AG04450 (cell line): ENCODE measurements at regions not wholly inside any gene's neighbourhood (a gene's known extent, or its start where the extent isn't known, plus 50 kb on each side); places are given as distances from the start of the nearest gene placed in this dataset.

ENCODE experiments used
- CTCF ChIA-PET: fragments of 300-600, 350-600 bp; formaldehyde crosslinking; extraction: SDS; loops from one replicate; lab custom pipeline; 2022; ENCODE audit warnings: antibody characterized with exemption, inconsistent platforms; lab: Charles Lee
- POLR2A ChIA-PET: fragments of 350-600 bp; formaldehyde crosslinking; extraction: SDS; loops from one replicate; lab custom pipeline; 2021; ENCODE audit warnings: antibody characterized with exemption, inconsistent platforms; lab: Yijun Ruan, JAX
- DNase-seq: peaks from one replicate; pipeline ENCODE4 v3.0.0-alpha.2; 2011; ENCODE audit warnings: low read depth, low spot score
- H3K27ac ChIP-seq: one replicate; pipeline ENCODE4 v1.5.1; 2012; ENCODE audit warnings: low read depth, low read length, control low read depth
- H3K27me3 ChIP-seq: one replicate; pipeline ENCODE4 v1.6.0; 2012; ENCODE audit warnings: low read length; ENCODE audit not compliant: control insufficient read depth, insufficient read depth
- H3K4me3 ChIP-seq: 2 replicates; pipeline ENCODE4 v1.5.1; 2011; ENCODE audit warnings: mild to moderate bottlenecking, low read depth, low read length, control low read depth
- H3K9me3 ChIP-seq: 2 replicates; pipeline ENCODE4 v1.5.1; 2012; ENCODE audit warnings: low read length; ENCODE audit not compliant: control insufficient read depth, insufficient read depth
- TF ChIP-seq, protein P1 (sequence below): IDR thresholded peaks from 2 replicates; pipeline ENCODE4 v1.5.1; 2011; ENCODE audit warnings: low read depth, low read length, control low read depth, inconsistent platforms

DNA sequence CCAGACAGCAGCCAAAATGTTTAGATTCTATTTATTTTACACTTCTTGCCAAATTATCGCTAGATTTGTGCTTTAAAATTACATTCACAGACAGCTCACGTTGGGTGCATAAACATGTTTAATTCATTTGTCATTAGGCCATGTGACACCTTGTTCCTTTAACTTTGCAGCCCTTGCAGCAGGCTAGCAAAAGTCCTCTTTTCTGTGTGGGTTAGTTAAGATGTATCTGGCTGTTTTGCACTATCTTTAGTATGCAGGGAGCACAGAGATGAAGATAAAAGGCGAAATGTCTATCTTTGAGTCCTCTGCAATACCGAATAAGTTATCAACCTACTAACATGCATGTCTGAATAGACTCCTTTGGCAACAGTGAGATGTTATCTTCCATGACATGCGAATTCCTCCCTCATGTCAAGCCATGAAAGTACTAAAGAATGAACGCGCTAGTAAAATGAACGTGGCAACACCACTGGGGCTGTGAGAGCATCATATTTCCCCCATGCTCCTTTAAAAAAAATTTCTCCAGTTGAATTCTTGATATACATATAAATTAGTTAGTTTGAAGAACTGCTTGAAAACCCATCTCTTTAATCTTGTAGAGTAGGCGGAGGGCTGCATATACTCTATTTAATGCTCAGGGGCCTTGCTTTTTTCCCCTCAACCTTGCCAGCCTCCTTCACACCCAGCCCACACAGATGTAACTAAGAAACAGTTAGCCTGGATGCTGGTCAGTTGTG lies 620.4 kb upstream of the NR2F2 start:
- Histone ChIP-seq H3K9me3 (no peaks in the 10 kb centered on the region), H3K27ac (no peak overlapping the region), H3K27me3 (no peaks in the 10 kb centered on the region), H3K4me3 (no peak overlapping the region)
- ChIA-PET CTCF (no interaction called here), POLR2A (no interaction called here)
- DNase-seq: no peak
- TF ChIP-seq, protein P1, sequence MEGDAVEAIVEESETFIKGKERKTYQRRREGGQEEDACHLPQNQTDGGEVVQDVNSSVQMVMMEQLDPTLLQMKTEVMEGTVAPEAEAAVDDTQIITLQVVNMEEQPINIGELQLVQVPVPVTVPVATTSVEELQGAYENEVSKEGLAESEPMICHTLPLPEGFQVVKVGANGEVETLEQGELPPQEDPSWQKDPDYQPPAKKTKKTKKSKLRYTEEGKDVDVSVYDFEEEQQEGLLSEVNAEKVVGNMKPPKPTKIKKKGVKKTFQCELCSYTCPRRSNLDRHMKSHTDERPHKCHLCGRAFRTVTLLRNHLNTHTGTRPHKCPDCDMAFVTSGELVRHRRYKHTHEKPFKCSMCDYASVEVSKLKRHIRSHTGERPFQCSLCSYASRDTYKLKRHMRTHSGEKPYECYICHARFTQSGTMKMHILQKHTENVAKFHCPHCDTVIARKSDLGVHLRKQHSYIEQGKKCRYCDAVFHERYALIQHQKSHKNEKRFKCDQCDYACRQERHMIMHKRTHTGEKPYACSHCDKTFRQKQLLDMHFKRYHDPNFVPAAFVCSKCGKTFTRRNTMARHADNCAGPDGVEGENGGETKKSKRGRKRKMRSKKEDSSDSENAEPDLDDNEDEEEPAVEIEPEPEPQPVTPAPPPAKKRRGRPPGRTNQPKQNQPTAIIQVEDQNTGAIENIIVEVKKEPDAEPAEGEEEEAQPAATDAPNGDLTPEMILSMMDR: no peak

DNA sequence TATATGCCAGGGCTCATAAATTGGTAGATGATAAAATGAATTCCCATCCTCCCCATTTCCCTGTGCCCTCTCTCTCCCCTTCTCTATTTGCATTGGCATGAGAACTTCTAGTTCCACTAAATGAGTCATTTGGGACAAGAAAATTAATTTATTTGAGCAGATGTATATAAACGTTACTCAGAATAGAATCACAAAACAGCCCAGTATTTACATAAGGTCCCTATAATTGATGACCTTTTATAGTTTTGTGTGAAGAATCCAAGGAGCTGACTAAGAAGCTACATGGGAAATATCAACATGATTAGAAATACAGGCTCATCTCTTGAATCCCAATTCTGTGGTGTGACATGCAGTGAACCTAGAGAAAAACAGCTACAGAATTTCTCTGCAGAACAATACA lies 617.7 kb upstream of the NR2F2 start:
- DNase-seq: no peak
- Histone ChIP-seq H3K27ac (no peak overlapping the region), H3K27me3 (no peaks in the 10 kb centered on the region), H3K9me3 (no peaks in the 10 kb centered on the region), H3K4me3 (no peak overlapping the region)
- ChIA-PET POLR2A (interaction anchor here (0.7 kb wide), 1 partner anchor 127 kb away, joined by 3 read pairs; no protein-coding TSS in a partner anchor), CTCF (interaction anchor here (0.6 kb wide), 1 partner anchor 454 kb away, joined by 3 read pairs; no protein-coding TSS in a partner anchor)
- TF ChIP-seq, protein P1: no peak

DNA sequence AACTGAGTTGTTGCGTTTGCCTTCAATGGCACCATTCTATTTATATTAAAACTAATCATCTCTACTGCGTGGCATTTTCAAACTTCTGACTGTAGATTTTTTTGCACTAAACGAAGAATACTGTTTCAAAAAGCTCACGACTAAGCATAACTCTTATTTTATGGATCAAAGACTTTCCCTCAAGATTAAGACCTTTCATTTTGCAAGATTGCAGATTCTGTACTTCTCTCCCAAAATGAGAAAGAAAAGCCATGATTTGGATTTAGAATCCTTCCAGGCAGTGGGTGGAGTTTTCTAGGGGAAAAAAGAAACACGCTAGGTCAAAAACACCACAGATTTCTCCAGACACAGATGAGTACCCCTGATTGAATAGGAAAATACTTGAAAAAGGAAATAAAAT lies 617.2 kb upstream of the NR2F2 start:
- Histone ChIP-seq H3K9me3 (no peaks in the 10 kb centered on the region), H3K27ac (no peak overlapping the region), H3K4me3 (no peak overlapping the region), H3K27me3 (no peaks in the 10 kb centered on the region)
- TF ChIP-seq, protein P1: no peak
- ChIA-PET POLR2A (interaction anchor here (0.7 kb wide), 1 partner anchor 126 kb away, joined by 3 read pairs; no protein-coding TSS in a partner anchor), CTCF (interaction anchor here (0.6 kb wide), 1 partner anchor 454 kb away, joined by 3 read pairs; no protein-coding TSS in a partner anchor)
- no peak for DNase-seq

DNA sequence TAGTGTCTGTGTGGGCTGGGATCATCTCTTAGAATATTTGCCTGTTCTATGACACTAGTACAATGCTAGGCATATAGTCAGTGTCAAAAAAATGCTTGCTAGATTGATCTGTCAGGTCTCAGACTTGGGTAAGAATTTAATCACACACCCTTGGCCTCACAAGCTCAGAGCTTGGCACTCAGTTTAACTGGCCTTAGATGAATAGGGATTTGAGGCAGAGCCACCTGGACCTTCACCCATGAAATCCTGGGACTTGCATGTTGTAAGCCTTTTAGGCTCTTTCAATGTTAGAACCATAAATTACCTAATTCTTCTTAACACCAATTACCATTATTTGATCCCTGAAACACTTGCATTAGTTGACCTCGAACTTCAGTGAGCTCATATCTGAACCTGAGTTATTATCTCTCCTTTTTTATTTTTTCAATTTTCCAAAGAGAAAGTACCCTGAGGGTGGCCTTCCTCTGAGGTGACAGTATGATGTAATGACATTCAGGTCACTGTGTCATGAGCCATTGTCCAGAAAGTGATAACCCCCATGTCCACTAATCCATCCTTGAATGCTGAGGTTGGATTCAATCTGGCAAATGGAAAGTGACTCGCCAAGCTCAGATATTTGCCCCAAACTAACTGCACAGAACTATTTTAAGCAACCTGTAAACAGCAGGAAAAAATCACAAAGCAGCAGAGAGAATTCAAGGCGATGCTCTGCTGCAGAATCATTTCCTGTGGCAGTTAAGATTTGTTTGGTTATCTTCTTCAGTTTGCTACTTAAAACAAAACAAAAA lies 615.2 kb upstream of the NR2F2 start:
- POLR2A ChIA-PET: no interaction called here
- no peak for DNase-seq
- CTCF ChIA-PET: interaction anchor here (0.8 kb wide), 1 partner anchor 456 kb away, joined by 6 read pairs; no protein-coding TSS in a partner anchor
- Histone ChIP-seq H3K9me3 (no peaks in the 10 kb centered on the region), H3K27me3 (no peaks in the 10 kb centered on the region), H3K27ac (no peak overlapping the region), H3K4me3 (no peak overlapping the region)
- TF ChIP-seq, protein P1: no peak
